HepG2 (cell line): ENCODE measurements at regions not wholly inside any gene's neighbourhood (a gene's known extent, or its start where the extent isn't known, plus 50 kb on each side); places are given as distances from the start of the nearest gene placed in this dataset.

ENCODE experiments used
- ATAC-seq: fragments of 200-7000 bp; cut with Tn5 transposase; 3 replicates; pipeline ENCODE4 v1.9.1; 2020; ENCODE audit warnings: mild to moderate bottlenecking, moderate library complexity
- BruUV-seq: library from RNA; stranded (reverse); fragments of 400-500 nt; replicated peaks from 2 replicates; lab custom pipeline; 2021; lab: Mats Ljungman, UMichigan
- CTCF ChIA-PET: fragments of 300-600 bp; formaldehyde crosslinking; extraction: SDS; loops from one replicate; lab custom pipeline; 2021; ENCODE audit warnings: low total read pairs, inconsistent platforms, low intra/inter-chr PET ratio; lab: Yijun Ruan, JAX
- POLR2A ChIA-PET: fragments of 350-600 bp; sonication (Branson Sonifier 250); formaldehyde crosslinking; loops from one replicate; lab custom pipeline; 2020; ENCODE audit warnings: antibody characterized with exemption, inconsistent platforms; lab: Yijun Ruan, JAX
- DNase-seq: peaks from one replicate; pipeline ENCODE4 v3.0.0-alpha.2; 2015; ENCODE audit warnings: low spot score
- FAIRE-seq: peaks from 3 replicates; lab custom pipeline; 2011; peaks lifted over from hg19 to GRCh38; lab: Jason Lieb, UNC
- H2AFZ ChIP-seq: one replicate; pipeline ENCODE4 v1.6.1; 2011; ENCODE audit warnings: low read length, inconsistent platforms
- H3K27ac ChIP-seq: fragments of 300-600 bp; 3 replicates; pipeline ENCODE4 v1.8.0; 2011; ENCODE audit warnings: mixed run types, mild to moderate bottlenecking, mixed read lengths, low read length, inconsistent platforms; ENCODE audit not compliant: insufficient read depth; ENCODE audit errors: extremely low read length
- H3K27me3 ChIP-seq, 2 experiments: fragments of 200-600 bp in 1 of 2; 2 replicates in 1 of 2; 3 replicates in 1 of 2; pipeline versions ENCODE4 v1.6.0 to v1.8.0; 2011; ENCODE audit warnings: low read length in 2 of 2, mild to moderate bottlenecking in 2 of 2, moderate library complexity in 2 of 2, inconsistent platforms in 1 of 2; ENCODE audit not compliant: insufficient read depth in 2 of 2, control insufficient read depth in 1 of 2
- H3K36me3 ChIP-seq, 2 experiments: fragments of 200-600 bp in 1 of 2; replicated peaks in 1 of 2; 2 replicates in 1 of 2; 3 replicates in 1 of 2; pipeline versions ENCODE4 v1.5.1 to v1.8.0; 2011; ENCODE audit warnings: low read length in 2 of 2, inconsistent platforms in 1 of 2; ENCODE audit not compliant: insufficient read depth in 2 of 2, control insufficient read depth in 1 of 2
- H3K4me1 ChIP-seq: 2 replicates; pipeline ENCODE4 v1.5.1; 2012; ENCODE audit warnings: low read length, inconsistent platforms; ENCODE audit not compliant: insufficient read depth
- H3K4me2 ChIP-seq: 2 replicates; pipeline ENCODE4 v1.6.0; 2011; ENCODE audit warnings: low read depth, low read length, inconsistent platforms
- H3K4me3 ChIP-seq, 3 experiments: fragments of 200-600 bp in 1 of 3; sonication (generic), shearing (Covaris generic) in 1 of 3; replicated peaks in 1 of 3; 2 replicates each; pipeline ENCODE4 v1.5.1; 2011 to 2016; ENCODE audit warnings: low read length in 3 of 3, inconsistent platforms in 2 of 3, low read depth in 2 of 3, mild to moderate bottlenecking in 2 of 3, control low read depth in 1 of 3, mixed read lengths in 1 of 3; ENCODE audit not compliant: insufficient read depth in 1 of 3
- H3K79me2 ChIP-seq: one replicate; pipeline ENCODE4 v1.6.1; 2011; ENCODE audit warnings: low read length, inconsistent platforms; ENCODE audit not compliant: insufficient read depth
- H3K9ac ChIP-seq: 2 replicates; pipeline ENCODE4 v1.6.0; 2011; ENCODE audit warnings: mild to moderate bottlenecking, low read depth, low read length, inconsistent platforms; ENCODE audit not compliant: insufficient read depth
- H3K9me3 ChIP-seq: 2 replicates; pipeline ENCODE4 v1.5.1; 2012; ENCODE audit warnings: mild to moderate bottlenecking, low read length
- H4K20me1 ChIP-seq: 2 replicates; pipeline ENCODE4 v1.6.0; 2011; ENCODE audit warnings: inconsistent platforms, mild to moderate bottlenecking, low read length, moderate library complexity; ENCODE audit not compliant: insufficient read depth
- AKAP8 ChIP-seq: sonication (generic); formaldehyde crosslinking; IDR thresholded peaks from 2 replicates; pipeline ENCODE4 v1.5.1; 2020; ENCODE audit warnings: mild to moderate bottlenecking, missing genetic modification reagents
- ATF7 ChIP-seq, 2 experiments: fragments of 450-650 bp in 1 of 2; sonication (generic) in 1 of 2; formaldehyde crosslinking in 1 of 2; IDR thresholded peaks; 2 replicates each; pipeline versions ENCODE4 v1.4.0 to v1.6.1; 2016 to 2020; ENCODE audit warnings: antibody characterized with exemption in 1 of 2, mild to moderate bottlenecking in 1 of 2, missing genetic modification reagents in 1 of 2
- ATRX ChIP-seq: sonication (generic); formaldehyde crosslinking; IDR thresholded peaks from 2 replicates; pipeline ENCODE4 v1.4.0; 2020; ENCODE audit warnings: missing genetic modification reagents, borderline replicate concordance
- CSRNP1 ChIP-seq: sonication (generic); formaldehyde crosslinking; IDR thresholded peaks from 2 replicates; pipeline ENCODE4 v1.8.1; 2023; ENCODE audit warnings: mild to moderate bottlenecking, missing genetic modification reagents
- CTCF ChIP-seq: sonication (generic); formaldehyde crosslinking; IDR thresholded peaks from 2 replicates; pipeline ENCODE4 v1.5.0; 2020; ENCODE audit warnings: mild to moderate bottlenecking, missing genetic modification reagents, moderate library complexity
- HNRNPLL ChIP-seq: fragments of 200-400 bp; formaldehyde crosslinking; IDR thresholded peaks from 2 replicates; pipeline ENCODE4 v1.6.1; 2017; ENCODE audit warnings: mild to moderate bottlenecking, low read depth, low read length; ENCODE audit not compliant: poor library complexity, severe bottlenecking
- IRF2 ChIP-seq: IDR thresholded peaks from 2 replicates; pipeline ENCODE4 v1.6.1; 2018; ENCODE audit warnings: missing genetic modification reagents, missing compliant biosample characterization
- LRRFIP1 ChIP-seq: sonication (generic); formaldehyde crosslinking; conservative IDR thresholded peaks from 2 replicates; pipeline ENCODE4 v1.4.0; 2020; ENCODE audit warnings: missing genetic modification reagents
- MBNL3 ChIP-seq: fragments of 250-450 bp; sonication (Bioruptor Pico); conservative IDR thresholded peaks from 2 replicates; pipeline ENCODE4 v1.8.0; 2022; ENCODE audit warnings: mild to moderate bottlenecking, inconsistent platforms
- RAD21 ChIP-seq: fragments of 450-650 bp; formaldehyde crosslinking; IDR thresholded peaks from 2 replicates; pipeline ENCODE4 v1.5.0; 2020; ENCODE audit warnings: mild to moderate bottlenecking
- SOX5 ChIP-seq: IDR thresholded peaks from 2 replicates; pipeline ENCODE4 v1.6.1; 2016; ENCODE audit warnings: borderline replicate concordance
- STAG1 ChIP-seq: sonication (generic); formaldehyde crosslinking; IDR thresholded peaks from 2 replicates; pipeline ENCODE4 v1.4.0; 2020; ENCODE audit warnings: missing genetic modification reagents
- TBL1XR1 ChIP-seq: fragments of 150-350 bp; IDR thresholded peaks from 2 replicates; pipeline ENCODE4 v1.6.1; 2014; ENCODE audit warnings: borderline replicate concordance, low read length; ENCODE audit not compliant: partially characterized antibody
- TBP ChIP-seq: sonication (generic); formaldehyde crosslinking; IDR thresholded peaks from 2 replicates; pipeline ENCODE4 v1.5.0; 2020; ENCODE audit warnings: missing genetic modification reagents
- ZBTB21 ChIP-seq: sonication (generic); formaldehyde crosslinking; IDR thresholded peaks from 2 replicates; pipeline ENCODE4 v1.4.0; 2020; ENCODE audit warnings: missing genetic modification reagents
- ZFP82 ChIP-seq: sonication (generic); formaldehyde crosslinking; IDR thresholded peaks from 2 replicates; pipeline ENCODE4 v1.5.1; 2020; ENCODE audit warnings: mild to moderate bottlenecking, missing genetic modification reagents, borderline replicate concordance
- ZNF121 ChIP-seq: sonication (generic); formaldehyde crosslinking; IDR thresholded peaks from 2 replicates; pipeline ENCODE4 v1.5.0; 2020; ENCODE audit warnings: mild to moderate bottlenecking, missing genetic modification reagents
- ZNF619 ChIP-seq: sonication (generic); formaldehyde crosslinking; IDR thresholded peaks from 2 replicates; pipeline ENCODE4 v1.4.0; 2020; ENCODE audit warnings: mild to moderate bottlenecking, missing genetic modification reagents
- ZSCAN12 ChIP-seq: sonication (generic); formaldehyde crosslinking; IDR thresholded peaks from 2 replicates; pipeline ENCODE4 v1.9.0; 2021; ENCODE audit warnings: mild to moderate bottlenecking, missing genetic modification reagents
- WGBS: methylation state at CpG from one replicate; pipeline ENCODE4 v1.1.6; 2017; ENCODE audit warnings: low lambda C conversion rate; 5-methylcytosine and 5-hydroxymethylcytosine counted together
- in situ Hi-C: cut with HindIII; loops from 2 replicates; pipeline ENCODE4 v1.10.0; 2017; ENCODE audit warnings: low pct_unique_long_range_greater_than_20kb; ENCODE audit not compliant: extremely low pct_ligation_motif_present
- intact Hi-C: fragments of 100-400 bp; cut with micrococcal nuclease; formaldehyde crosslinking; loops from one replicate; pipeline ENCODE4 v1.10.0; 2022; ENCODE audit not compliant: unreplicated experiment

GRCh38 chr13:26929971-26930730, 169.6 kb upstream of the GPR12 start (continued):
- TF ChIP-seq ATF7 (IDR thresholded peaks at IDR 0.05) (no peak), ATF7 (CRISPR knock-in tag; IDR thresholded peaks at IDR 0.05) (0 out of 2 replicates have a peak, but pooled peaks have one; percentile 36), SOX5 (no peak), TBL1XR1 (no peak), ATRX (CRISPR knock-in tag) (no peak), ZFP82 (CRISPR knock-in tag) (no peak), CTCF (peak; percentile 83), STAG1 (peak; percentile 69), ZBTB21 (CRISPR knock-in tag) (0 out of 2 replicates have a peak, but pooled peaks have one; percentile 19), HNRNPLL (no peak), ZNF121 (CRISPR knock-in tag) (no peak), RAD21 (CRISPR knock-in tag) (peak; percentile 49; the same call in 1 of the 2 replicates)

GRCh38 chr13:26927511-26927910, 166.9 kb upstream of the GPR12 start:
- FAIRE-seq (no peak), DNase-seq (no peak), ATAC-seq (no peak)
- no peak overlapping the region for H3K4me3 ChIP-seq
- intact Hi-C loops (no loop called here), in situ Hi-C loops (no loop called here)
- ChIA-PET CTCF (no interaction called here), POLR2A (no interaction called here)
- H2AFZ ChIP-seq: no peak overlapping the region
- 13% methylated on average over 11 of the region's 11 CpGs for WGBS
- no peaks in the 10 kb centered on the region for H4K20me1 ChIP-seq
- BruUV-seq: no TSS peak
- peaks cover 2 to 43% of the 10 kb centered on the region in 2 experiments; a peak in 3 of 5 replicates for H3K27me3 ChIP-seq
- no peaks in the 10 kb centered on the region for H3K9me3 ChIP-seq
- H3K4me2 ChIP-seq: no peak overlapping the region
- no peaks in the 10 kb centered on the region for H3K79me2 ChIP-seq
- no peak overlapping the region for H3K9ac ChIP-seq
- H3K36me3 ChIP-seq: no peaks in the 10 kb centered on the region
- H3K27ac ChIP-seq: no peak overlapping the region
- H3K4me1 ChIP-seq: no peaks in the 10 kb centered on the region
- TF ChIP-seq ZSCAN12 (CRISPR knock-in tag) (no peak), ZNF619 (no peak), MBNL3 (CRISPR knock-in tag) (no peak), CSRNP1 (CRISPR knock-in tag) (no peak), LRRFIP1 (CRISPR knock-in tag) (no peak), IRF2 (CRISPR knock-in tag) (no peak), TBP (no peak), AKAP8 (no peak)
